Ecto neural progenitor cell (in vitro differentiated cells): ENCODE measurements at regions not wholly inside any gene's neighbourhood (a gene's known extent, or its start where the extent isn't known, plus 50 kb on each side); places are given as distances from the start of the nearest gene placed in this dataset.

ENCODE experiments used
- DNase-seq: peaks from one replicate; pipeline ENCODE4 v3.0.0-alpha.2; 2018; ENCODE audit warnings: low spot score

DNA sequence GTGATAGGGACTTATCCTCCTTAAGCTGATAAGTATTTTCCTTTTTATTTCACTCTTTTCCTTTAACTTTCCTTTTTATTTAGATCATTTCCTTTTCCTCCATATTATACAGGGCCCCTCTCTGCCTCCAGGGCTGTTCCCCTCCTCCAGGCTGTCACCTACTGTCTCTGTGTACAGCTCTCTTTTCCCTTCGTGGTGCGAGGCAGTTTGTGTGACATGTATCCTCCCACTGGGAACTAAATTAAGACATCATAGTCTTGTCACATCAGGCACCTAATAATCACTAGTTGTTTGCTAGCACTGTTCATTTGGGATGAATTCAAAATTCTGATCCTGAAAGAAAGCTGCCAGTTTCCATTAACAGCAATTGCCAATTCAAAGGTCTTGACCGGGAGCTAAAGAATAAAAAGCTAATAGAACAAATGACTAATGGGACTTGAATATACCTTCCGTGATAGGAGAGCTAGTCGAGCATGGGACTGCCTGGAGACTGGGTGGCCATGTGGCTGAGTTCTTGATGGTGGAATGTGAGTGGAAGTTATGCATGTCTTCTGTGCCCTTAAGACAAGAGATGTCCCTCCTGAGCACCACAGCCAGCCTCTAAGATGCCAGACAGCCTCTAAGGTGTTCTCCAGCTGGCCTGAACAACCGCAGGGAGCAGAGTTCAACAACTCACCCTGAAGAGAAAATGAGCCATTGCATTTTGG is 77.7 kb upstream of the LRRC55 start:
- no peak for DNase-seq

DNA sequence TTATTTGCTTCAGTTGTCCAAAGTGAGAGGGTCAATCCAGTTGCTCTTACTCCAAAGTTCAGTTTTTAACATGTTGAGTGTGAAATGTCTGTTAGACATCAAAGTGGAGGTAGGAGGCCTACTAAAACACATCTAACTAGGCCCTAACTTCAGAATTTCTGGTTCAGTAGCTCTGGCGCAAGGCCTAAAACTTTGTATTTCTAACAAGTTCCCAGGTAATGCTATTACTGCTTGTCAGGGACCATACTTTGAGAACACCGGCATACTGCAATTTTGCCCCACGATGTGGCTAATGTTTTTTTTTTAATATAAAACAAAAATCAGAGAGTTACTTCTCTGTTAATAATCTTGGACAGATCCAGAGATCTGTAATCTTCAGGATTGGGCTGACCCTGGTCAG is 72.4 kb upstream of the LRRC55 start:
- DNase-seq, result no peak

DNA sequence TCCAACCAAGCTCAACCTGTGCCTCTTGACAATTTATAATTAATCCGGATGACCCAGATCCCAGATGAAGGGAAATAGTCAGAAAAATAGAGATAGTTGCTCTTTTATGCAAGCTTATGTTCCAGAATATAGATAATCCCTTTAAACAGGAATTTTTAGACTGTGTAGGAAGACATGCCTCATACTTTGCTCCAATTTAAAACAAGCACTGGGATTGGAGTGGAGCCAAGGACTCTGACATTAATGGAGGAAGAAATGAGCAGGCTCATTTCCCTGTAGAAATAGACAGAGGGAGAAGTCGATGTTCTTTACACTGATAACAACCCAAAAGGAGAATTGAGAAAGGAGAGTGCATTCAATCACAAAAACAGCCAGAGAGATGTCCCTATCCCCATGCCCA is 70.1 kb upstream of the LRRC55 start:
- DNase-seq, result no peak

GRCh38 chr11:57116654-57117053 is 65.1 kb upstream of the LRRC55 start:
- DNase-seq, result no peak

DNA sequence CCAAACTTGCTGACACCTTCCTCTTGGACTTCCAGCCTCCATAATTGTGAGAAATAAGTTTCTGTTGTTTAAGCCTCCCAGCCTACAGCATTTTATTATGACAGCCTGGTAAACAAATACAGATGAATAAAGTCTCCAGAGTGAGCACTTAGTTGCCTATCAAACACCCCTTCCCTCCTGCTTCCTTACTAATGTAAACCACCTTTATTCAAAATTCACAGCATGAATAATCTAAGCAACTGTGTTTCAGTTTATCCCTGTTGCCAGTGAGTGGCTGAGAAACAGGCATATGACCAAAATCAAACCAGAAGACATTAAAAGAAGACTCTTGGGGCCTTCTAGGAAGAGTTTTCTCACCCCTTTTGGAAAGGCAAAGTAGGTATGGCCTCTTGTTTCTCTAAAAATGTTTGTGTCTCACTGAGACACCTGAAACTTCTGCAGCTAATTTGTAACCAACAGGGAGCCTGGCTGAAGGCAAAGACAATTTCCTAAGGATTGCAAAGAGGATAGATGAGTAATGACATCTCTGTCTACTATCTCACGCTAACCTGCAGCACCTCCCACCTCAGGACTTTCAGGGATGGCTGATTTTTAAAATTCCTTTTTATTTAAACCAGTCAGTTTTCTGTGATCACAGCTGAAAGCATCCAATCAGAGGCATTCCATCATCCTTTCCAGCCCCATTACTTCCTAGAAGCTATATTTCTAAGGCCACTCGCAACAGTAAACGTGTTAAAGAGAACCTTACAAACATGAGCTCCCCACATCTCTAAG is 61.4 kb upstream of the LRRC55 start:
- DNase-seq, result no peak

DNA sequence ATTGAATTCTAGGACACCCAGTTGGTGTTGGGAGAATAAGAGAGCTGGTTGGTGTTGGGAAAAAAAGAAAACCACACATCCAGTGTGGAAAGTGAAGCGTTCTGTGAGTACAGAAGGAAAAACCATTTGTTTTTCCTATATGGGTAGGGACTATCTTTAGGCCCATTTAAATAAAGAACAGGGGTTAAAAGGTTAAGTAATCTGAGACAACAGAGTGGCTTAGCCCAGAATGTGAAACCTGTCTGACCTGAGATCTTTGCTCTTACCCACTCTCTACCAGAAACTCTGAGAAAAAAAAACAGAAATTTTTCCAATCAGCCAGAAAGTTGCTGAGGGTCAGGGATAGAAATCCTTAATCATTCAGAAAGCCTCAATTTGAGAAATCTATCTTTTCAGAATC is 59.8 kb upstream of the LRRC55 start:
- DNase-seq, result no peak

GRCh38 chr11:57123590-57123989 is 58.2 kb upstream of the LRRC55 start:
- DNase-seq, result no peak

DNA sequence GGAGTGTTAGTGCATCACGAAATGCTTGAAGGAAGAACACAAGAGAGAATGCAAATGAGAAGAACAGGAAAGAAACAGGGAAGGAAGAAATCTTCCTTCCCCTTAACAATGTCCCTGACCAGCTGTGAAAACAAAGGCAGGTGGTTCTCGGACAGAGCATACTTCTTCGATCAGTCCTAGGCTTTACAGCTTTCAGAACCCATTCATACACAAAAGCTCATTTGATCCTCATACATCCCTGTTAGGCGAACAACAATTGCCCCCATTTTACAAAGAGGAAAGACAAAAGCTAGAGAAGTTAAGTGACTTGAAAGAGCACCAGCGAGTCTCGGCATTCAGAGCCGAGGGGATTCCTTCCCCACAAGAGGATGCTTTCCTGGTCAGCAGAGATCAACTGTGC is 57.2 kb upstream of the LRRC55 start:
- no peak for DNase-seq

DNA sequence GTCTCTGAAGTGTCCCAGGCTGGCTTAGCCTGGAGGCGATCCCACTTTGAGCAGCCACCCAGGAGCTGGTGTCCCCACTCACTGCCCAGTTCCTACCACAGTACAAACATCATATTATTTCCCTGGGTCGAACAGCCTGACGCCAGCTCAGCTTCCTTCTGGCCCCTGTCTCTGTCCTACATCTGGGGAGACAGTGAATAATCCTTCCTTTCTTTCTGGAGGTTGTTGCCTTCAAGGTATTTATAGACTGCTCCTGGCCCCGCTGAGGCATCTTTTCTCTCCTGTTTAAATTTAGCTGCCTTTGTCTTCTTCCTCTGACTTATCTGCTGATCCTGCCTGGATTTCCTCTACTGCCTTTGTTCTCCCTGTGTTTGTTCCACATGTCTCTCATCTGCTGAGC is 56.8 kb upstream of the LRRC55 start:
- no peak for DNase-seq

- DNase-seq, result no peak
Observed at GRCh38 chr11:57126766-57127400, 54.9 kb upstream of the LRRC55 start.

DNA sequence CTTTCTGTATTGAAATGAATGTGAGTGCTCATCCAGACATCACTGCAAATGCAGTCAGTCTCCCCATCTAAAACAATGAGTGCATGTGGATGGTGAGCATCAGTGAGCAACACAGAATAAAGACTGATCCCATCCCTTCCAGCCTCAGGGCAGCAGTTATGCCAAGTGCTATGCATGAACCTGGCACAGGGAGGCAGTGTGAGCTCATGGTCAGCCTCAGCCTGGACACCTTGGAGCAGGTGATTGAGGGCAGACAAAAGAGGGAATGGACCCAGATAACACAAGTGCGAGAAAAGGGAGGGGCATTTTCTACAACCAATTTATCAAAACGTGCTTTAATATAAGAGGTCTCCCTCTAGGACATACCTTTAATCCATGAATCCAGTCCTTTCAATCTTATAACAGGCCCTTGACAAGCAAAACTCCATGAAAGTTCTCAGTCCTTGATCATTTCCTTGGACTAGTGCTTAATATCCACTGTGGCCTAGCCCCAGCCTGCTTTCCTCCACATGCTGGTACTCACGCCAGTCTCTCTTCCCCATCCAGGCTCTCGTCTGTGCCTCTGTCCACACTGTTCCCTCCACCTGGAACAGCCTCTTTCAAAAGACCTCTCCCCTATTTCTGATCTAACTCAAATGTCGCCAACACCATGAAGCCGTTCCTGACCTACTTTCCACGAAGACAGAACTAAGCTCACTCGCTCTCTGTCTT is 50.5 kb upstream of the LRRC55 start:
- peak; percentile 75 for DNase-seq
